ENCODE measurements at regions not wholly inside any gene's neighbourhood (a gene's known extent, or its start where the extent isn't known, plus 50 kb on each side); places are given as distances from the start of the nearest gene placed in this dataset.
"Not testable (repeated sequence)": the region's sequence is repeated elsewhere in the genome, so short reads cannot be mapped to it uniquely, and the experiment has no call there.

GRCh38 chr2:210730672-210731071 lies 174.3 kb downstream of the CPS1 start:
- no peak for DNase-seq

- not testable (repeated sequence) for DNase-seq
Measured at GRCh38 chr2:210746826-210747225, 190.4 kb downstream of the CPS1 start.

GRCh38 chr2:210752532-210752931 lies 196.1 kb downstream of the CPS1 start:
- no peak for DNase-seq

- DNase-seq, result no peak
Measured at GRCh38 chr2:210753386-210753785, 197.0 kb downstream of the CPS1 start.

GRCh38 chr2:210756855-210757254 lies 200.5 kb downstream of the CPS1 start:
- DNase-seq, result no peak

- no peak for DNase-seq
Measured at GRCh38 chr2:210762604-210763588, 206.5 kb downstream of the CPS1 start.

GRCh38 chr2:210768329-210768910 lies 212.0 kb downstream of the CPS1 start:
- DNase-seq, result no peak

GRCh38 chr2:210776756-210777155 lies 220.4 kb downstream of the CPS1 start:
- no peak for DNase-seq

GRCh38 chr2:210782222-210782621 lies 225.8 kb downstream of the CPS1 start:
- no peak for DNase-seq

- not testable (repeated sequence) for DNase-seq
Measured at GRCh38 chr2:210787831-210788230, 231.4 kb downstream of the CPS1 start.

GRCh38 chr2:210792000-210792399 lies 235.6 kb downstream of the CPS1 start:
- DNase-seq, result no peak

- no peak for DNase-seq
Measured at GRCh38 chr2:210795506-210795905, 239.1 kb downstream of the CPS1 start.

- no peak for DNase-seq
Measured at GRCh38 chr2:210798180-210798579, 241.8 kb downstream of the CPS1 start.

- no peak for DNase-seq
Measured at GRCh38 chr2:210814251-210815025, 258.0 kb downstream of the CPS1 start.

- DNase-seq, result no peak
Measured at GRCh38 chr2:210816769-210817168, 260.4 kb downstream of the CPS1 start.

- DNase-seq, result no peak
Measured at GRCh38 chr2:210818473-210818872, 262.1 kb downstream of the CPS1 start.

- DNase-seq, result no peak
Measured at GRCh38 chr2:210833403-210833802, 277.0 kb downstream of the CPS1 start.

GRCh38 chr2:210839034-210839433 lies 282.6 kb downstream of the CPS1 start:
- no peak for DNase-seq

GRCh38 chr2:210839450-210839849 lies 283.1 kb downstream of the CPS1 start:
- DNase-seq, result no peak

- no peak for DNase-seq
Measured at GRCh38 chr2:210842896-210843295, 286.5 kb downstream of the CPS1 start.

GRCh38 chr2:210844016-210844415 lies 287.6 kb downstream of the CPS1 start:
- DNase-seq, result no peak

- DNase-seq, result no peak
Measured at GRCh38 chr2:210859314-210859713, 302.9 kb downstream of the CPS1 start.

GRCh38 chr2:210860276-210860675 lies 303.9 kb downstream of the CPS1 start:
- DNase-seq, result no peak

Measured in skin of body (tissue), 1 donor.